ENCODE measurements at regions not wholly inside any gene's neighbourhood (a gene's known extent, or its start where the extent isn't known, plus 50 kb on each side); places are given as distances from the start of the nearest gene placed in this dataset.
"Not testable (repeated sequence)": the region's sequence is repeated elsewhere in the genome, so short reads cannot be mapped to it uniquely, and the experiment has no call there.

DNA sequence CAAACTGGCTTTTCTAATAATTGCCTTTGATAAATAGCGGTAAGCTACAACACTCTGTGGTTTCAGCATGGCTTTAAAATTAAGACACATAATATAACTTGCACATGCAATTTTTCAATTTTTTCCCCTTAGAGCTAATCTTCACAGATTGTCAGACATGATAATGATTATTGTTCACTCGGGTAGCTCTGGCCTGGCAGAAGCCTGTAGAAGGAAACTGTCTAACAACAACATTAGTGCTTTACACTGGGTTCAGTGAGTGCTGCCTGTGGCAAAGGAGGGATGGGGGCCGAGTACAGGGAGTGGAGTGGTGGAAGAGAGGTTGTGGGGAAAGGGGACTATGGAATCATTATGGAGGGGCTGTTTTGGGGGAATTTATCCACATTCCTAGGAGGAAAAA is 67.2 kb upstream of the AUTS2 start:
- no peak overlapping the region for H3K4me3 ChIP-seq (ENCODE audit: low read depth, low read length)
- TF ChIP-seq, protein P1, sequence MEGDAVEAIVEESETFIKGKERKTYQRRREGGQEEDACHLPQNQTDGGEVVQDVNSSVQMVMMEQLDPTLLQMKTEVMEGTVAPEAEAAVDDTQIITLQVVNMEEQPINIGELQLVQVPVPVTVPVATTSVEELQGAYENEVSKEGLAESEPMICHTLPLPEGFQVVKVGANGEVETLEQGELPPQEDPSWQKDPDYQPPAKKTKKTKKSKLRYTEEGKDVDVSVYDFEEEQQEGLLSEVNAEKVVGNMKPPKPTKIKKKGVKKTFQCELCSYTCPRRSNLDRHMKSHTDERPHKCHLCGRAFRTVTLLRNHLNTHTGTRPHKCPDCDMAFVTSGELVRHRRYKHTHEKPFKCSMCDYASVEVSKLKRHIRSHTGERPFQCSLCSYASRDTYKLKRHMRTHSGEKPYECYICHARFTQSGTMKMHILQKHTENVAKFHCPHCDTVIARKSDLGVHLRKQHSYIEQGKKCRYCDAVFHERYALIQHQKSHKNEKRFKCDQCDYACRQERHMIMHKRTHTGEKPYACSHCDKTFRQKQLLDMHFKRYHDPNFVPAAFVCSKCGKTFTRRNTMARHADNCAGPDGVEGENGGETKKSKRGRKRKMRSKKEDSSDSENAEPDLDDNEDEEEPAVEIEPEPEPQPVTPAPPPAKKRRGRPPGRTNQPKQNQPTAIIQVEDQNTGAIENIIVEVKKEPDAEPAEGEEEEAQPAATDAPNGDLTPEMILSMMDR (IDR thresholded peaks at IDR 0.05; ENCODE audit: low read depth, low read length), result no peak

DNA sequence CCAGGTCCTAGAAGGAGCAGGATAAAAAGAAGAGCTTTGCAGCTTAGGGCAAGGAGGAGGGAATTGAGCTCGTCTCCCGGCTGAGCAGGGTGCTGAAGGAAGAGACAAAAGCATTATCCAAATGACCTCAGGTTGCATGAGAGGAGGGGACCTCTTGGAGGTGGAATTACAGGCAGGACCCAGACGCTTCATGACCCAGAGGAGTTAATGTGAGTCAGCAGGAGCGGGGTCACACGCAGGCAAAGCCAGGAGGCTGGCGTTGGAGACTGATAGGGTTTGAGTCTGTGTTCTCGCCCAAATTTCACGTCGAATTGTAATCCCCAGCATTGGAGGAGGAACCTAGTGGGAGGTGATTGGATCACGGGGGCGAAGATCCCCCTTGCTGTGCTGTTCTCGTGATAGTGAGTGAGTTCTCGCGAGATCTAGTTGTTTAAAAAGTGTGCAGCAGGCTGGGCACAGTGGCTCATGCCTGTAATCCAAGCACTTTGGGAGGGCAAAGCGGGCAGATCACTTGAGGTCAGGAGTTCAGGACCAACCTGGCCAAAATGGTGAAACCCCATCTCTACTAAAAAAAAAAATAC is 63.7 kb upstream of the AUTS2 start:
- TF ChIP-seq, protein P1 (IDR thresholded peaks at IDR 0.05; ENCODE audit: low read depth, low read length), result no peak

DNA sequence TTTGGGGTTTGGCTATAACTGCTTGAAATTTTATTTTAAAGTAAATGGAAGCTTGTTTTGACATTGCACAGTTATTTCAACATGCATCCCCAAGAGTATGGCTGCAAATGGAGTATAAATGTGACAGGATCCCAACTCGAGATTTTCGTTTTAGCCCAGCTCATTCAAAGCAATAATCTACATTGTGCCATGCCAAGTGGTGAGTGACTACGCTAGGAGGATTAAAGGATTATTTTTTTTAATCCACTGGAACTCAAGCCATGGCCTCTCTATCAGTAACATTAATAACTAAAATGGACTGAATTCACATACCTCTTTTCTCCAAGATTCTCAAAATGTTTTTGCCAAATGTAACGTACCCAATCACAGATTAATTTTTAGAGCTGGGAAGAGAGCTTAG is 60.6 kb upstream of the AUTS2 start:
- TF ChIP-seq, protein P1 (IDR thresholded peaks at IDR 0.05; ENCODE audit: low read depth, low read length), result no peak
- H3K4me3 ChIP-seq (ENCODE audit: low read depth, low read length), result no peak overlapping the region

More for the DNA sequence above, 63.7 kb upstream of the AUTS2 start:
- H3K4me3 ChIP-seq (ENCODE audit: low read depth, low read length), result no peak overlapping the region

DNA sequence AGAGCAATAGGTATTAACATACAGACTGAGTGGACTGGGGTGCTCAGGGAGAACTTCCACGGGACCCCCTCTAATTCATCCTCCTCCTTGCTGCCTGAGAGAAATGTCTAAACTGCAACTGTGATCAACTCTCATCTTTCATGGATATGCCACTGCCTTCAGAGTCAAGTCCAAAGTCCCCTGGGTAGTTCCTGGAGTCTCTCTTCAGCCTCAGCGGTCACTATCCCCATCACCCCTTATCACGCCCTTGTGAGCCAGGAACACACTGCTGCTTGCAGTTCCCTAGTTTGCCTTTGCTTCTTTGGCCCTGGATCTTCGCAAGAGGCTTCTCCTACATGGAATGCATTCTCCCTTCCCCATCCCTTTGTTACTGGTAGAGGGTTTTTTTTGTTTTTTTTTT is 58.7 kb upstream of the AUTS2 start:
- TF ChIP-seq, protein P1 (IDR thresholded peaks at IDR 0.05; ENCODE audit: low read depth, low read length), result no peak

DNA sequence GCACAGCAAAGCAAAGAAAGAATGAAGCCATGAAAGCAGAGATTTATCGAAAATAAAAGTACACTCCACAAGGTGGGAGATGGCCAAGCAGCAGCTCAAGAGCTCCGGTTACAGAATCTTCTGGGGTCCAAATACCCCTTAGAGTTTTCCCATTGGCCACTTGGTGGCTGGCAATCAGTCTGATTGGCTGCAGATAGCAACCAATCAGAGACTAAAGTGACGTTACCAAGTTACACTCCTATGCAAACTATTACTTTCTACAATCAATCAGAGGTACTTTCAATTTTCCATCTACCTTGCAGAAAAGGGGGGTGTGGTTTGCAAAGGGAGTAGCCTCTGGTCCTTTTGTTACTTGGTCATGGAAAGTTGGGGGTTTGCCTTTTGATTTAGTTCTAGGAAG is 58.0 kb upstream of the AUTS2 start:
- TF ChIP-seq, protein P1 (IDR thresholded peaks at IDR 0.05; ENCODE audit: low read depth, low read length), result no peak

More for the DNA sequence above, 58.7 kb upstream of the AUTS2 start:
- H3K4me3 ChIP-seq (ENCODE audit: low read depth, low read length), result no peak overlapping the region

DNA sequence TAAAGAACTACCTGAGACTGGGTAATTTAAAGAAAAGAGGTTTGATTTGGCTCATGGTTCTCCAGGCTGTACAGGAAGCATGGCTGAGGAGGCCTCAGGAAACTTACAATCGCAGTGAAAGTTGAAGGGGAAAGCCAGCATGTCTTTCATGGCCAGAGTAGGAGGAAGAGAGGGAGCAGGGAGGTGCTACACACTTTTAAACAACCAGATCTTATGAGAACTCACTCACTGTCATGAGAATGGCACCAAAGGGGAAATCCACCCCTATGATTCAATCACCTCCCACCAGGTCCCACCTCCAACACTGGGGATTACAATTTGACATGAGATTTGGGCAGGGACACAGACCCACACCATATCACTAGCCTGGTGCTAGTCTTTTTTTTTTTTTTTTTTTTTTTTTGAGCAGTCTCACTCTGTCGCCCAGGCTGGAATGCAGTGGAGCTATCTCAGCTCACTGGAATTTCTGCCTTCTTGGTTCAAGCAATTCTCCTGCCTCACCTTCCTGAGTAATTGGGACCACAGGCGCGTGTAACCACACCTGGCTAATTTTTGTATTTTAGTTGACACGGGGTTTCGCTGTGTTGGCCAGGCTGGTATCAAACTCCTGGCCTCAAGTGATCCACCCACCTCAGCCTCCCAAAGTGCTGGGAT is 56.4 kb upstream of the AUTS2 start:
- not testable (repeated sequence) for H3K4me3 ChIP-seq (ENCODE audit: low read depth, low read length)

More for the DNA sequence above, 58.0 kb upstream of the AUTS2 start:
- H3K4me3 ChIP-seq (ENCODE audit: low read depth, low read length), result no peak overlapping the region

DNA sequence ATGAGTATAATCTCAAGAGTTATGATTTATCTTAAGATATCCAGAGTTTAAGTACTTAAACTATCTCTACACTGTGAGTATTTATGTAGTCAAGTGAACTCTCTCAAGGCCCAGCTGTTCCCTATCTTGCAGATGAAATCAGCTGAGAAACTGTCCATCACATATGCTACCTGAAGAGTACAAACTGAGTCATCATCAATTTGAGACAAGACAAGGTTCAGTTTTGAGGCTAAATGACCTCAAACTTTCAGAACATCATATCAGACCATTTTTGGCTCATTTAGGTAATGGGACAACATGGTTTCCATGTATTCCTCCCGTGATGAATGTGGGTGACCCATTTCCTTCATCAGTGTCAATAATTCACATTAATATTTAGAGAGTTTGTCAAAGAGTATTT is 53.1 kb upstream of the AUTS2 start:
- H3K4me3 ChIP-seq (ENCODE audit: low read depth, low read length), result no peak overlapping the region
- TF ChIP-seq, protein P1 (IDR thresholded peaks at IDR 0.05; ENCODE audit: low read depth, low read length), result no peak
